HG03520 (cell line): ENCODE measurements at regions not wholly inside any gene's neighbourhood (a gene's known extent, or its start where the extent isn't known, plus 50 kb on each side); places are given as distances from the start of the nearest gene placed in this dataset.
"Not testable (repeated sequence)": the region's sequence is repeated elsewhere in the genome, so short reads cannot be mapped to it uniquely, and the experiment has no call there.

Experiments used
- ATAC-seq: cut with Tn5 transposase; IDR thresholded peaks from one replicate; pipeline ENCODE4 v1.9.1; 2021; ENCODE audit warnings: mild to moderate bottlenecking, moderate library complexity; ENCODE audit not compliant: unreplicated experiment

- no peak for ATAC-seq
Measured at GRCh38 chr10:120188950-120189349, 268.1 kb upstream of the PLPP4 start.

- no peak for ATAC-seq
Measured at GRCh38 chr10:120195984-120196712, 260.9 kb upstream of the PLPP4 start.

DNA sequence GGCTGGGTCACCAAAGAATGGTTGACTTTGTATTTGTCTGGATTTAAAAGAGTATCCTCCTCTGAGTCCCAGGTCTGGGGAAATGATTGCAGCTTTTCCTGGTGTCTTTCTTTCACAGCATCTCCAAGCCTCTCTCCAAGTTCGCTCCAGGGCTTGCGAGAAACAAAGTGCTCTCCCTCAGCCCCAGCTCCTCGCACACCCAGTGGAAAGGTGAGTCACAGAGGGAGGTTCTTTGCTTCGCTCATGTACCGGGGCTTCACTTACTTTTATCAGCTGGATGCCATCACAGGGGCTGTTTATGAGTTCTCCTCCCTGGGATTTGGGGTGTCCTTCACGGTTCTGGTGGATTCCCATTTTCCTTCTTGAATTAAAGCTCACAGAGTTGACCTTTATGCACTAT, 252.2 kb upstream of the PLPP4 start:
- no peak for ATAC-seq

GRCh38 chr10:120205368-120206018, 251.5 kb upstream of the PLPP4 start:
- no peak for ATAC-seq

DNA sequence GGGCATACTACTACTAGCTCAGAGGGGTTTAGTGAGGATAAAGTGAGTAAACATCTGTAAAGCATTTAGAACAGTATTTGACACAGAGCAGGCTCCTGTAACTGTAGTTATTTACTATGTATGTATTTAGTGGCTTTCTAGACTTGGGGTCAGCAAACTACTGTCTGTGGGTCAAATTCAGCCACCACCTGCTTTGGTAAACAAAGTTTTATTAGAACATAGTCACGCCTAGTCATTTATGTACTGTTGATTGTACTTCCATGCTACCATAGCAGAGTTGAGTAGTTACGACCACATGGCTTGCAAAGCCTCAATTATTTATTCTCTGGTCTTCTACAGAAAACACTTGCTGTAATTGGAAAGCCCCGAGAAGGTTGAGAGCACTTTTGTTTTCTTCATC, 248.5 kb upstream of the PLPP4 start:
- ATAC-seq, result no peak

DNA sequence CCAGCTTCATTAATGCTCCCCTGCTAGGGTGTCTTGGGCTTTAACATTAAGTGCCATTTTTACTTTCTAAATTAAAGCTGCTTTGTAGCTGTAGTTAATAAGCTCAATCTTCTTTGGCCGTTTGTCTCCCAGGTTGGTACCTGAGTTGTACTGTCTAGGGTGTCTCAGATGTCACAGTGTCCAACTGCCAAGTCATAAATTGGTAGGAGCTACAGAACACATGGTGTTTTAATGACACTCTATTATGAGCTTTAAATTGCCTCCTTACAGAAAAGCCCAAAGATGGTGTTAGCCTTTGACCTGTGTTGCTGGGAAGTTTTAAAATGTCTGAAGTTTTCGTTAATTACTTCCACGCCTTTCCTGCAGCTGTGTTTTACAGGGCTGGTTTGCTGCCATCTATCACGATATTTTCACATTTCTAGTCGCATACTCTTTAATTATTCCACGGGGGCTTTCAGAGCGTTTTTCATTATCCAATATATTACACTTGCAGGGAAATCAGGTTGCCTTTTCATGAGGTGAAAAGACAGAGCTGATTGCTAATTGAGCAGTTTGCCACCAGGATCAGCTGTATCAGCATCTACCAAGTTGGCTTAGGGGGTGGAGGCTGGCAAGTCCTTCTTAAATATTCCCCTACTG, 247.8 kb upstream of the PLPP4 start:
- no peak for ATAC-seq

- ATAC-seq, result no peak
Measured at GRCh38 chr10:120212275-120212674, 244.8 kb upstream of the PLPP4 start.

- not testable (repeated sequence) for ATAC-seq
Measured at GRCh38 chr10:120213283-120213682, 243.7 kb upstream of the PLPP4 start.

- ATAC-seq, result no peak
Measured at GRCh38 chr10:120217736-120218135, 239.3 kb upstream of the PLPP4 start.

- ATAC-seq, result no peak
Measured at GRCh38 chr10:120221873-120222485, 235.0 kb upstream of the PLPP4 start.

- no peak for ATAC-seq
Measured at GRCh38 chr10:120229641-120230040, 227.4 kb upstream of the PLPP4 start.

DNA sequence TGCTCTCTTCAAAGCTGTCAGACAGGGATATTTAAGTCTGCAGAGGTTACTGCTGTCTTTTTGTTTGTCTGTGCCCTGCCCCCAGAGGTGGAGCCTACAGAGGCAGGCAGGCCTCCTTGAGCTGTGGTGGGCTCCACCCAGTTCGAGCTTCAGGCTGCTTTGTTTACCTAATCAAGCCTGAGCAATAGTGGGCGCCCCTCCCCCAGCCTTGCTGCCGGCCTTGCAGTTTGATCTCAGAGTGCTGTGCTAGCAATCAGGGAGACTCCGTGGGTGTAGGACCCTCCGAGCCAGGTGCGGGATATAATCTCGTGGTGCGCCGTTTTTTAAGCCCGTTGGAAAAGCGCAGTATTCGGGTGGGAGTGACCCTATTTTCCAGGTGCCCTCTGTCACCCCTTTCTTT, 217.3 kb upstream of the PLPP4 start:
- ATAC-seq, result not testable (repeated sequence)

- ATAC-seq, result no peak
Measured at GRCh38 chr10:120251821-120252442, 205.1 kb upstream of the PLPP4 start.

DNA sequence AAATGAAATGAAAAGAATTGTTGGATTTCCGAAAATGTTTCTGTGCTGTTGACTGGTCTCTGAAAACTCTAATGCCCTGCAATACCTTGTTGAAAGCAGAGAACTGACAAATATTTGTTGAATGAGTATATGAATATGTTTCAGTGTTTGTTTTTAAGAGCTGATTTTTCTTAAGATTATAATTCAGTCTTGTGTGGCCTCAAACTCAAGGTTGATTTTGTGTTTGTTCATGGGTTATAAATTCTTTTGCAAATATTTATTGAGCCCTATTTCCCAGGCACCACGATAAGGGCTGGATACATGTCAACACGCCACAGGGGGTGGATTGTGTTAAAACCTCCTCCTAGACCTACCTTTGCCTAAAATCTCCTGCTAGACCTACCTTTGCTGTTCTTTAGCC, 203.9 kb upstream of the PLPP4 start:
- no peak for ATAC-seq

- ATAC-seq, result no peak
Measured at GRCh38 chr10:120260456-120260855, 196.6 kb upstream of the PLPP4 start.

DNA sequence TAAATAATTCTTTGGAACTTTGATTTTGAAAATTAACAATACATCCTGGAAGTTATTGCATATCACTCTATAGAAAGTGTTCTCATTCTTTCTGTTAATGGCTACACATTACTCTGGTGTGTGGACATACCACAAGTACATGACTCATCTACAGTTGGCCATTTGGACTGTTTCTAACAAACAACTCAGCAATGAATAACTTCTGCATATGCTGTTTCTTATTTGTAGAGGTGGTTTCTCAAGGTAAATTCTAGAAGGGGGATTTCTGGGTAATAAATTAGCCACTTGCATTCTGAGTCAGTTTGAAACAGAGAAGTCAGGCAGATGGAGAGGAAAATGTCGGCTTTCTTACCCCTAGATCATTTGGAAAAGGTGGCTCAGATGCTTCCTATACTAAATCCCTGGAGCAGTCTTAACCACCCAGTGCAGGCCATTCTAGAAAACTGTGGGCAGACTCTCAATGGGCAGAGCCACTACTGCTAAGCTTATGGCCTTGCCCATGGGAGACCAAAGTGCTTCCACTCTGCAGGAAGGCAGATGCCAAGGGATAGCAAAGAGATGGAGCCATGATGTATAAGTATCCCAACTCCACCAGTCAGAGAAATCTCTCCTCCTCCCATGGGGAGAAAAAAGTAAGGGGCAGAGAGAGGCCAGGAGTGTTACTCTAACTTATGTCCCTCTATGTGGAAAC, 194.0 kb upstream of the PLPP4 start:
- ATAC-seq, result peak; percentile 50

GRCh38 chr10:120266022-120266421, 191.0 kb upstream of the PLPP4 start:
- no peak for ATAC-seq

DNA sequence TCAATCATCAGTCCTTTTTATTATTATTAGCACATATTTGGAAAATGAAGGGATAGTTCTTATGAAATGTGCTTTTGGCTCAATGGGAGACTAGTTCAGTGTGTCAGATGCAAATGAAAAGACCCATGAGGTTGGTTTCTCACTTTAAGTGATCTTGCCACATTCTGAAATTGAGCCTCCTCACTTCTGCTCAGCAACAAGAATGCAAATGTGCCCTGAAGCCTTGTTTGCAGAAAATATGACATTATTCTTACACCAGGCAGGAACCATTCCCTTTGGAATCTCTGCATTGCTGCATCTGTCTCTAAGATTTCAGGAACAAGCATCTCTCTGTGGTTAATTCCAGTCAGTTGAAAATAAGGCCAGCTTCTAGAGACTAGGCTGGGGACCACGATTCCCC, 186.1 kb upstream of the PLPP4 start:
- no peak for ATAC-seq

- no peak for ATAC-seq
Measured at GRCh38 chr10:120271696-120272095, 185.3 kb upstream of the PLPP4 start.

DNA sequence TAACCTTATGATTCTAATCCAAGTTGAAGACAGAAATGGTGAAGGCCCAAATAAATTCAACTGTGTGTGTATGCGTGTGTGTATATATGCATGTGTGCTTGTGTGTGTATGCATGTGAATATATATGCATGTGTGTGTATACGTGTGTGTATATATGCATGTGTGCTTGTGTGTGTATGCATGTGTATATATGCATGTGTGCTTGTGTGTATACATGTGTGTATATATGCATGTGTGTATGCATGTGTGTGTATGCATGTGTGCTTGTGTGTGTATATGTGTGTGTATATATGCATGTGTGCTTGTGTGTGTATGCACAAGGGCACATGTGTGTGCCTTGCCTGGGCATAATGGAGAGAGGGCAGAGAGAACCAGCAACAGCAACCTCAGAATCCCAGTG, 184.7 kb upstream of the PLPP4 start:
- ATAC-seq, result no peak

DNA sequence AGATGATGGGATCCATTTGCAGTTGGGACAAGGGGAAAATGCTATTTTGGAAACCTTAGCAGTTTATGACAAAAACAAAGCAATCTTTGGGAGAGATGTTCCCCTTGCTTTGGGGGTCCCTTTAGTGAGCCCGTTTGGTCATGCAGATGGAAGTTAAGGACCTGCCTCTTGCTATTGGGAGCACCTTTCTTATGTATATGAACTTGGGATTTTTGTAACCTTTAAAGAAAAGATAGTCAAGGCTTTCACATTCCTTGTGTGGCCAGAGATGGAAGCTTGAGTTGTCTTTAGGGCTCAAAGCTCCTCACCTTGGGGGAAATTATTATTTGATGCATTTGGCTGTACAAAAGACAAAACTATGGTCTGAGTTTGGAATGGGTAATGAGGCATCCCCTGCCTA, 179.0 kb upstream of the PLPP4 start:
- ATAC-seq, result no peak
